GM18907 (cell line): ENCODE measurements at regions not wholly inside any gene's neighbourhood (a gene's known extent, or its start where the extent isn't known, plus 50 kb on each side); places are given as distances from the start of the nearest gene placed in this dataset.
A peak's percentile ranks its signal among the peaks of the same experiment; 100 is the strongest.

Experiments used
- ATAC-seq: cut with Tn5 transposase; IDR thresholded peaks from one replicate; pipeline ENCODE4 v1.9.1; 2021; ENCODE audit warnings: mild to moderate bottlenecking, moderate library complexity; ENCODE audit not compliant: unreplicated experiment

DNA sequence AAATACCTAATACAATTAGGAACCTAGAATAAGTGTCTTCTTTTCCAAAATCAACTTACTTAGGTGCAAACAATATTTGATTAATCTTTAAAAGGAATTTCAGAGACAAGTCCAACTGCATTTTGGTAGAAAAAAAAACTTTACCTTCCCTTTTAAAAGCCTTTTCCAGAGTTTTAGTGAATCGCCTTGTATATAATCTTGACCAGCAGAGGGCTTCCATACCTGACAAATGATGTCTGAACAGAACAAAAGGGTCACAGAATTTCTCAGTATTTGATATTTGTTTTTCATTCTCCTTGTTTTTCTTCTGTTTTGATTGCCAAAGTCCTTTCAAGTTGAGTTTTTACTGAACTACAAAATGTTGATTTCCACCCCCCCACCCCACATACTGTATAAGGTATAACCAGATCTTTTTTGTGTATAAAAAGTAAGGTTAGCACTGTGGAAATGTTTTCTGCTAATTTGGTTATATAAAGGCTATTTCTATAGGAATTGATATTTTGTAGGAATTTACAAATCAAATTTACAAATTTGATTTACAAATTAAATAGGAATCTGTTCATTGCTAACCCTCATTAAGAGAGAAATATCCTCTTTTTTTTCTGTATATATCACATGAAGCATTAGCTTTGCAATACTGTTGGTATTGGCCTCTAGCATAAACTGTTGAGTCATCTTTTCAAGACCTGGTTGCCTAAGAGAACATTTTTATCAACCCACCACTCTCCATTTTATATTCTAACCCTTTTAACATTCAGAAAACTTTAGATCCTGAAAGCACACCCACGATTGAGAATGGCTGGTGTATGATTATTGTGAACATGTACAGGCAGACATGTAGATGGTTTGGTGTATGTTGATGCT lies 464.1 kb upstream of the RARB start:
- no peak for ATAC-seq

DNA sequence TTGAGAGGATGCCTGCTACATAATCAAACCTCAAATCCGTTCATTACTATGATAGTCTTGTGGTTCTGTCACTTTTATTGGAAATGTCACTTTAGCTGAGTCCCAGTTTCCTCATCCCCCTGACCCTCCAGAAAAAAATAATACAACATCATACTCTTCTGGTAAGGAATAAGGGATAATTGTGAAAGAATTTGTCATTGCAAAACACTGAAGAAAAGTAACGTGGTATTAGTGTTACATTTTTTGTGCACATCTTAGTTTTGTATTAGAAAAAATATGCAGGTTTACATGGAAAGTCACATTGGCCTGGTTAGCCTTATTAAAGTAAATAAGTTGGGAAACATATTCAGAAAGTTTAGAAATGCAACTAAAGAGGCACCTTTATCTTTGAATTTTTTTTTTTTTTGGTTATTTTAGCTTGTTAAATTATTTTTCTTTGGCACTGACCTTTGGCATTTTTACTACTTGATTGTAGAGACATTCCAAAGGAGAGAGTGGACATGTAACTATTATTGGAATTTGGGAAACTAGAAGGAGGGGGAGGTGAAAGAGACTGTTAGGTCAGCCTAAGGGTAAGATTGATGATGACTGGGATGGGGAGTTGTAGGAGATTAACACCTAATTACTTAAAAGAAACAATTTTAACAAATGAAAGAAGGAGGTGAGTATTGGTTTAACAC lies 462.2 kb upstream of the RARB start:
- ATAC-seq = no peak

DNA sequence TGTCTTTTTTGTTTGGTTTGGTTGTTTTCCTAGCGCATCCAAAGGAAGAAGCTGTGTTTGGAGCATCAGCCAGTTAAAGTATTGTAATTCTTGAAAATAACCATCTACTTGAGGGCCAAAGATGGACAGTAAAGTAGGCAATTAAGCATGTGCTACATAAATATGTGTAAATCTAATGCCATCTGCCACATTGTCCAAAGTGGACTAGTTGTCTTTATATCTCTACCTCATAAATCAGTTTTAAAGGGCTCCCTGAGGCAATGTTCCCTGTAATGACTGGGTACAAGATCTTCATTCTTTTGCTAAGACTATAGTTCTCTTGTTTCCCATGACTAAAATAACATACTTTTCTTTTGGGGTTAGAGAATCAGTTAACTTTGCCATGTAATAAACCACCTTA lies 460.0 kb upstream of the RARB start:
- no peak for ATAC-seq

DNA sequence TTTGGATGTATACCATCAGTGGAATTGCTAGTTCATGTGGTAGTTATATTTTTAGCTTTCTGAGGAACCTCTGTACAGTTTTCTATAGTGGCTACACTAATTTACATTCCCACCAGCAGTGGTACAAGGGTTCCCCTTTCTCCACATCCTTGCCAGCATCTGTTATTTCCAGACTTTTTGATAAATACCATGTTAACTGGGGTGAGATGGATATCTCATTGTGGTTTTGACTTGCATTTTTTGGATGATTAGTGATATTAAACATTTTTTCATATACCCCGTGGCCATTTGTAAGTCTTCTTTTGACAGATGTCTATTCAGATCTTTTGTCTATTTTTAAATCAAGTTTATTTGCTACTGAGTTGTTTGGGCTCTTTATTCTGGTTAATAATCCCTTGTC lies 455.6 kb upstream of the RARB start:
- ATAC-seq = no peak

DNA sequence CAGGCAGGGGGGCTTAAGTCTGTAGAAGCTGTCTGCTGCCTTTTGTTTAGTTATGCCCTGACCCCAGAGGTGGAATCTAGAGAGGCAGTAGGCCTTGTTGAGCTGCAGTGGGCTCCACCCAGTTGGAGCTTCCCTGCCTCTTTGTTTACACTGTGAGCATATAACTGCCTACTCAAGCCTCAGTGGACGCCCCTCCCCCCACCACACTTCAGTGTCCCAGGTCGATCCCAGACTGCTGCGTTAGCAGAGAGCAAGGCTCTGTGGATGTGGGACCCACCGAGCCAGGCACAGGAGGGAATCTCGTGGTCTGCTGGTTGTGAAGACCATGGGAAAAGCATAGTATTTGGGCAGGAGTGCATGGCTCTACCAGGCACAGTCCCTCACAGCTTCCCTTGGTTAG lies 446.8 kb upstream of the RARB start:
- ATAC-seq = no peak

DNA sequence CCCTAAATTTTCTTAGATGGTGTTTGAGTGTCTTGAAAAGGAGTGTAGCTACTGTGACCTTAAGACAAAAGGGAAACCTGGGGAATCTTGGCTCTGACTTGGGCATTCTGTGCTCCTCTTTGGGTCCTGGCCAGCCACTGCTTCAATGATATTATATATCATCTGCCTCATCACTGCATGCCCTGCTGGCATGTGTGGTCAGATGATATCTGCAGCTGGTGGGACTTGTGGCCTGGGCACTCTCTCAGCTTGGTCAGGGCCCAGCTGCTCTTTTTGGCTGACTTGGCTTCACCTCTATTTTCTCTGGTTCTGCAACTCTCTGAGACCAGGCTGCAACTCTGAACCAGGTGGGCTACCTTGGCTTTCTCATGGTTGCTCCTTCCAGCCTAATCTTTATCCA lies 446.1 kb upstream of the RARB start:
- no peak for ATAC-seq

DNA sequence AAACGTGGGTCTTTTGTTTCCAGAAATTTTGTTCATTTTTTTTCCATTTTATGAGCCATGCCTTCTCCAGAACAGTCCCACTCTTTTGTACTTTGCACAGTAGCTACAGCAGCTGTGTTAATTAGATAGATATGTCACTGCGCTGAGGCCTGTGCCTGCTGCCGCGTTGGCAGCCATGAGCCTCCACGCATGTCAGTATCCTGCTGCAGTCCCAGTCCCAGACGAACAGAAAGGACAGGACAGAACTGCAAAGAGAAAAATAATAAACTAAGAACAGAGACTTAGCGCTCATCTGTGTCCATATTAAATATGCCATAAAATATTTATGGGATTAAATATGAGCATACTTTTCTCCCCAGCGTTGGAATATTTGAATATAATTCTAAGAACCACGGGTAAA lies 442.4 kb upstream of the RARB start:
- no peak for ATAC-seq

DNA sequence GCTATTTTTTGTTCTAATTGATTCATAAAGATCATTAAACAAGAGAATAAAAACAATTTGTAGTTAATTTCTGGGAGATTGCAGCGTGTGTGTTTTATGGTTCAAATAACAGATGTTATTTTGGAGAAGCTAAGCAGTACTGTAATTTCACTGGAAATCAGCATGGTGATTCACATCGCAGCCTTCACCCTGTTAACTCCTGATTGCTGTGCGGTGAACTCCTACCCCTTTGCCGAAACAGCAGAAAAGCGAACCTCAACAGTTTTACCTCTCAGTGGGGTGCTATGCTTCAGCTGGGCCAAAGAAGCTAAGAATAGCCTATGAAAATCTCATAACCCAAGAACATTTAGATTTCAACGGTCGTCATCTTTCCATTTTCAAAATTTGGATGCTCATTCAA lies 441.5 kb upstream of the RARB start:
- ATAC-seq = no peak

DNA sequence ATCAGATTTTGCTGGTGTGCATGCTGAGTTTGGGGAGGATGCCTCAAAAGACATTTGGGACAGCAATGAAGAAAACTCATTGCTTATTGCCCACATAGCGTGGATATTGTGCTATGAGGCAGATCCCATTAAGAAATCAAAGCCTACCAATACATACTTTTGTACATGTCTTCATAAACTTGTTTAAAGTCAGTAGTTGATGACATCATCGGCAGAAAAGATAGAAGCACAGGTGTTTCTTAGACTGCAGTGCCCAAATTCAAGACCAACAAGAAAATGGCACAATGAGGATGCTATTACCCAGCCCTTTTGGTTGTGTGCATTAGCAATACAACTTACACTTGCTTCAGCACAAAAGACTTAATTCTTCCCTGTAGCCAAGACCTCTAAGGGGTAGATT lies 428.7 kb upstream of the RARB start:
- no peak for ATAC-seq

DNA sequence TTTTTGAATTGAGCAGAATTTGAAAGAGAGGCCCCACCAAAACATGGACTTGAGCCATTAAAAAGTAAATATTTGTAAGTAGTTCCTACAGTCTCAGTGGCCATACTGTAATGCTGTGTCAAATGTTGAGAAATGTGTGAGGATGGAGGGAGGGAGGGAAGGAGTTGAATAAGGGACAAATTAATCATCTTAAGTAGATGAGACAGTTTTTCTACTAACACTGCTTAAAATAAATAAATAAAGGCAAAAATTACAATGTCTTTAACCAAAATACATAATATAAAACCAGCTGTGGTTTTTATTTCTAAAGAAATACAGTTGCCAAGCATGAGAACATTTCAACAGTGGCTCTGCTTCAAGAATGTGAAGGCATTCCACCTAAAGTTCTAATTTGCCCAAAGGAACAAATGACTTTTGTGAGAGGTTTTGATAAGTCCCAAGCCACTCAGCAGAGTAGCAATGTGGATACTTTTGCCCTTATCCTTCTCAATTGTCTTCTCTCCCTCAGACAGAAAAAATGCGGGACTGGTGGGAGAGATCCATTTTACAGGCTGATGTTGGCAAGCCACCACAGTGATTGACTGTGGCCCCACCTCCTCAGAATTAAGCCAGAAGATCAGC lies 427.0 kb upstream of the RARB start:
- ATAC-seq = no peak

DNA sequence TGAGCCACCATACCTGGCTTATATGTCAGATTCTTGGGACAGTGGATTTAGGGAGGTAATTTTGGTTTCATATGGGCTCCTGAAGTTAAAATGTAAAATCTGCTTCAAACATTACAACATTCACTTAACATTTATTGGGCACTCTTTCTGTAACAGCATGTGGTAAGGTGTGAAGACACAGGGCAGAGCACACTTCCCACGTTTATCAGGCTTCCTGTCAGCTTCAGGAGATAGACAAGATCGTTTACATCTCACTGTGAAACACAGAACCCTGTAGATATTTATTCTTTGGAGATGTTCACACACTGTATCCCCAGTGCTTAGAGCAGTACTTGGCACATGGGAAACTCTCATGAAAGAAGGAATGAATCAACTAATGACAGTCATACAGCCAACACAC lies 426.0 kb upstream of the RARB start:
- ATAC-seq = no peak

DNA sequence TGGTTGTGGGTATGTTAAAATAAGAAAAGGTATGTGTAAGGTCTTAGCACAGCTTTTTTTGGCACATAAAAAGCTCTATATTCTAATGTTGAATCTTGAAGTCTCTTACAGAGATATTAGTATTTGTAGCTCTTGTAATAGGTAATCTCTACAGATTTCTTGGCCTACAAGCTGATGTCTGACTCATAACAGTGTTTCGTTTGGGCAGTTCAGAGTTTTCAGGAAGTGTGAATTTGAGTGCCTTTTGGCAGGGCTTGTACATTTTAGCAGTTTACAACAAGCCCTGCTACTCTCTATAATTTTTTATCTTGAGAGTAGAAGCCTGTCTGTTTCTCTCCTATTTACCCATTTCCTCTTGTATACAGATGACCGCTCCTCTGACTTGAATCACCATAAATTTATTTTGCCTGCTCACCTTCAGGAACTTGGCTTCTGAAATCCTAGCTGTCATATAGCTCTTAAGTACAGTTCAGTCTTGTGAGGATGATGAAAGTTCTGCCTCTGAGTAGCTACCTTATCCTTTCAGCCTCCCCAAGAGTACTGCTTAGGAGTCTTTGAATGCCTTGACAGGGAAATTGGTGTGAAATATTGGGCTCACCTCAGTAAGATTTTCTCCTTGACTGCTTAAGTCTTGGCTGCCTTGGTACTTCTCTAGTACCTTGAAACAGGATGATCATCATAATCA lies 419.9 kb upstream of the RARB start:
- peak; percentile 100 for ATAC-seq

DNA sequence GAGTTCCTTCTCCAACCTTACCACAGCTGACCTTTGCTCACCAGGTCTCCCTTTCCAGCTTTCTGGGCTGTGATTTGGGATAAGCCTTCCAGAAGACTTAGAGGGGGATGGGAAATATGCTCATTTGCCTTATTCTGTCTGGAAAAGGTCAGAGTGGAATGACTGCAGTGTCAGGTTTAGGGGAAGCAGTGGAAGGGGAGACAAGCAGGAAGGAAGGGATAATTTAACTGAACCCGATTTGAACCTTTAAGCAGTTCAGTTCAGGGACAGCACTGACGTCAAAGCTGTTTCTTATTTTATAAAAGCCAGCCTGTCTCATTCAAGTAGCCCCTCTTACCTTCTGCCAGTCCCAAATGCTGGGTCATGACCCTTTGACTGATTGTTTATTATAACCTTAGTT lies 418.4 kb upstream of the RARB start:
- no peak for ATAC-seq

DNA sequence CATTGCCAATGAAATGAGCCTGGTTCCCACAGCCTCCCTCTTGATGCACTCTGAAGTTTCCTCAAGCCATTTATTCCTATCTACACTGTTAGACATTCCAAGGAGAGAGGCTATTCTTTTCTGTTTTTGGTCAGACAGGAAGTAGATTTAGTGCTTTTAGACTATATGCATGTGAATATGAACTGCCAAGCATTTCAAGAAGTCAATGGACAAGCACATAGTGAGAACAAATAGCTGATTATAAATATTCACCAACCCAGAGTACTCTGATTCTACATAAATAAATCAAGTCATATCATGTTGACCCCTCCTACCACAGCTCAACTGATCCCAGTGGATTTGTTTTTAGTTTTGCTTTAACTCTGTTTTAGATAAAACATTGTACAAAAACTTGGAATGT lies 412.5 kb upstream of the RARB start:
- no peak for ATAC-seq

DNA sequence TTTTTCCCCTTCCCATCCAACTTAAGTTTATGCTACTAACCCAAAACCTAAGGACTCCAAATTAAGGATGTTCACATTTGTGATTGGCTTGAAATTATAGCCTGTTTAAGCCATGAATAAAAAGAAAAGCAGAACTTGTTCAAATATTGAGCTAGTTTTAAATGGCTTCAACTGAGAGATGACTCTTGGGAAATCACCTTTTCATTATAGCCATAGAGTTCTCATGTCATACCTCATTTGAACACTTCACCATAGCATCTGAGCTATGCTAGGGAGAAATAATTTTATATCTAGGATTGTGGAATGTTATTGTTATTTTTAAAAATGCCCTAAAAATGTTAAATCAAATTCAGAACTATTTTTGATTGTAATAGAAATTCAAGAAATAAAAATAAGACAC lies 409.2 kb upstream of the RARB start:
- no peak for ATAC-seq

DNA sequence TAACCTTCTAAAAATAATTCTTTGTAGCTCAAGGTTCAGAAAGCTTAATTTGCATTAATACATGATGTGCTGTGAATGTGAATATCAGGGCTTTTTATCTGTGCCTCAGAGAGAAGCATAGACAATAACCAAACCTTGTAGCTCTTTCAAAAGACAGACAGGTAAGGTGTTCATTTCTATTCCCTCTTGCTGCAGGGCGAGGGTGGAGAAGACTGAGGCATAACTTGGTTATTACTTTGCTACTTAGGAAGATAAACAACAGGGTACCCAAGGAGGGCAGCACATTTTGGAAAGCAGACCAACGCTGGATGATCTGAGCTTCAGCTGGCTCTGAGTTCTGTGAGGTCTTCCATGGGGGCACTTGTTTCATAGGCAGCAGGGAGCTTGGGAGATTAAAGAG lies 408.6 kb upstream of the RARB start:
- ATAC-seq = no peak

DNA sequence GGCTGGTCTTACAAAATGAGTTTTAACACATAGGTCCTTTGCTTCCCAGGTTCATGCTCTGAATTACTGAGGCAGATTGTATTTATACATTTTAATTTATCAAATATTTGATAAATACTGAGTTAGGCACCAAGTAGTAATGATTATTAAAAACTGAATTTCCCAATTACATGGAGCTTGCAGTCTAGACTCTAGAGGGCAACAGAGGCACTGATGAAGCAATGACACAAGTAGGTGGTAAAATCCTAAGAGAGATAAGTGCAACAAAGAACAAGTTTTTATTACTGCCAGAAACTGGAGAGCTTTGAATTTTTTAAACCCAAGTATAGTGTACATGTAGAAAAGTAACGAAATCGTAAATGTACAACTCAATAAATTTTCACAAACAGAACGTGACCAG lies 406.2 kb upstream of the RARB start:
- ATAC-seq = no peak

DNA sequence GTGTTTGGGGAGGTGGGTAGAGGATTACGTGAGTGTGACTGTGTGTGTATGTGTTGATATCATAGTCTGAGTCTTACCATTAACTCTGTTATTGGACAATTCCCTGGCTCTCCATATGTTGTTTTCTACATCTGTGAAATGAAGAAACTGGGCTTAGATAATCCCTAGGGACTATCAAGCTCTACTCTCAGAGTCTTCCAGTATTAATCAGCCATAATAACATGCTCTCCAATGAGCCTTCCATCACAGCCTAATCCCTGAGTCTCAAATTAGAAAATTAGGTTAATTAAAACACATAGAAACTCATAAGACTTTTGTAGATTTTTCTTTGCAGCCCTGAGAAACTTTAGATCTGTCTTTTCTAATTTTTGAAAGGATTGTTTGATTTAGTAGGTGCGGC lies 404.2 kb upstream of the RARB start:
- no peak for ATAC-seq

DNA sequence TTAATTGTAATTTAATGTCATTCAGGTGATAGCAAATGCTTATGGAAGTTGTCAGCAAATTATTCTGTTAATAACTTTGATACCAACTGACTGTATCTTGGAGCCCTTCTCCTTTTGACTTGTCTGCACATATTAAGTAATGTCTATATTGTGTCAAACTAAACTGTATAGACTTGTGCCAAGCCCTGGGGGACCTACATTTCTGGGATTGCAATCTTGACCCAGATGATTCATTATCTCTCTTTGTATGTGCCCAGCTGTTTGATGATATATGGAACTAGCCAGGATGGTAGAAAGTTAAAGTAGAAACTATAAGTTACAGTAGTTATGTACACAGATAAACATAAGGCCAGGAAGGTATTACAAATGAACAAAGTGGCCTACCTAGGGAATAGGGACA lies 402.8 kb upstream of the RARB start:
- ATAC-seq = no peak

DNA sequence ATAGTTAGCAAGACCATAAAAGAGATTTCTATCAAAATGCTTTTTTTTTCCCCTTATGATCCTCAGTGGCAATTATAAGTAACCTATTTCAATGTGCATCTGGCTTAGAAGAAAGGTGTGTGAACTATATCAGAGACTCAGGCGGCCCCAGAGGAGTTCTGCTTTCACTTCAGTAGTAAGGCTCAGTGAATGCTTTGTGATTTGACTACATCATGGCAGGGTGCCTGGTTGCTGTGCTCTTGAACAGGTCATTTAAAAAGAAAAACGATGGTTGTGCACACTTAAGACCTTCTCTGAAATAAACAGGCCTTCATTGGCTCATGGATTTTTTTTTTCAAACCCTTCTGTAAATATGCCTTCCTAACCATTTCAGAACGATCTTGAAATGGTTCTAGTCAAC lies 400.4 kb upstream of the RARB start:
- ATAC-seq = no peak

DNA sequence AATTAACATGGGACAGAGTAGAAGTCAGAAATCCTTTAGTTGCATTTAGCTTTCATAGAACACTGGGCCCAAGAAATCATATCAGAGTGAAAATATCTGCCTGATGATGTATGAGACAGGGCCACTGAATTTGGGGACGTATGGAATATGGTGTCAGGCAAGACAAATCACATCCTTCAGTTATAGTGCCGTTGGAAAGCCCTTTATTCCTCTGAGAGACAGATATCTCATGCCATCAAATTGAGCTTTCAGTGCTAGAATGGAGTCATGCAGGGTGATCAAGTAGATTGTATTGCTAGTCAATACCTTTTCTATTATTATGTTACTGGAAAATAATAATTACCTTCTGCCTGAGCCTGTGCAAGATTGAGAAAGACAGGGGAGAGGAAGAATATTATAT lies 398.2 kb upstream of the RARB start:
- ATAC-seq = no peak

DNA sequence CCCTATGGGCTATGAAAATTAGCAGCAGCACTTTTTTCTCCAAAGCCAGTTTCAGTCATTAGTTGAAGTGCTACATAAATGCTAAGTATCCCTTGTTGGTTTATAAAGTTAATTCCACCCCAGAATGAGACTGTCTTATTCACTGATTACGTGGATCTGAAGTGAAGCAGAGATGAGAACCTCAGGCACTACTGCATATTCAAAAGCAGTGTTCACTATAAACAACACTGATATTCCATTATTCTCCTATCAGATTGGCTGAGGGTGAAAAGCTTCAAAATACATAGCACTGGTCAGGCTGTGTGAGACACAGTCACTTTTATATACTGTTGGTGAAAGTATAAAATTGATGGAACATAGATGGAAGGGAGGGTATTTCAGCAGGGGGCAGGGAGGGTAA lies 395.7 kb upstream of the RARB start:
- ATAC-seq = no peak
